GM12892 (cell line): ENCODE measurements at regions not wholly inside any gene's neighbourhood (a gene's known extent, or its start where the extent isn't known, plus 50 kb on each side); places are given as distances from the start of the nearest gene placed in this dataset.

ENCODE experiments used
- POLR2A ChIP-seq: IDR thresholded peaks from 2 replicates; pipeline ENCODE4 v1.6.1; 2011; ENCODE audit warnings: low read depth, low read length, control low read depth
- TAF1 ChIP-seq: IDR thresholded peaks from 2 replicates; pipeline ENCODE4 v1.6.1; 2011; ENCODE audit warnings: low read depth, mild to moderate bottlenecking, control low read depth, low read length, borderline replicate concordance

GRCh38 chr21:17925000-17925610 is 105.9 kb upstream of the C21orf91 start:
- TF ChIP-seq POLR2A (no peak), TAF1 (no peak)
